ENCODE measurements at regions not wholly inside any gene's neighbourhood (a gene's known extent, or its start where the extent isn't known, plus 50 kb on each side); places are given as distances from the start of the nearest gene placed in this dataset.
"Not testable (repeated sequence)": the region's sequence is repeated elsewhere in the genome, so short reads cannot be mapped to it uniquely, and the experiment has no call there.

- DNase-seq (ENCODE audit: low read depth in 2 of 2) = peak in 1 of 2 donors; percentile 17
Measured at GRCh38 chr5:42949348-42950115, 90.6 kb downstream of the ANXA2R start.

- DNase-seq (ENCODE audit: low read depth in 2 of 2) = no peak
Measured at GRCh38 chr5:42948961-42949347, 91.2 kb downstream of the ANXA2R start.

DNA sequence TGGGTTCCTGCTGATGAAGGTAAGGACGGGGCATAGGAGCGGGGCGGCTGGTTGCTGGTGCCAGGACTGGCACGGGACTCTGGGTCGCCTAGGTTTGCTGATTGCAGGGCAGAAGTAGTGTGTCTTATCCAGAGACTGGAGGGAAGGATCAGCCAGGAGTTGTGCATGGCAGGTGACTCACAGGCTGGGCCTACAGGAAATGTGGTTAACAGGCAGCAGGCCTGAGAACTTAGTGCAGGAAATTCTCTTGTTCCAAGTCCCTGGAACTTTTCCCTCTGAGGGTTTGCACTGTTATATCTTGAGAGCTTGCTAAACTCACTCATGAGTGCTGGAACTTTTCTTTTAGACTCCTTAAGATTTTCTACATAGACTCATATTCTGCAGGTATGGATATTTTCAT, 95.1 kb downstream of the ANXA2R start:
- no peak for DNase-seq (ENCODE audit: low read depth in 2 of 2)

- DNase-seq (ENCODE audit: low read depth in 2 of 2) = no peak
Measured at GRCh38 chr5:42943931-42944631, 96.0 kb downstream of the ANXA2R start.

GRCh38 chr5:42940853-42941252, 99.3 kb downstream of the ANXA2R start:
- no peak for DNase-seq (ENCODE audit: low read depth in 2 of 2)

DNA sequence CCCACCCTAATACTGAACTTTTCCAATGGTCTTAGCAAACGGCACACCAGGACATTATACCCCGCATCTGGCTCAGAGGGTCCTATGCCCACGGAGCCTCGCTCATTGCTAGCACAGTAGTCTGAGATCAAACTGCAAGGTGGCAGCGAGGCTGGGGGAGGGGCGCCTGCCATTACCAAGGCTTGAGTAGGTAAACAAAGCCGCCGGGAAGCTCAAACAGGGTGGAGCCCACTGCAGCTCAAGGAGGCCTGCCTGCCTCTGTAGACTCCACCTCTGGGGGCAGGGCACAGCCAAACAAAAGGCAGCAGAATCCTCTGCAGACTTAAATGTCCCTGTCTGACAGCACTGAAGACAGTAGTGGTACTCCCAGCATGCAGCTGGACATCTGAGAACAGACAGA, 108.1 kb downstream of the ANXA2R start:
- not testable (repeated sequence) for DNase-seq (ENCODE audit: low read depth in 2 of 2)

- DNase-seq (ENCODE audit: low read depth in 2 of 2) = not testable (repeated sequence)
Measured at GRCh38 chr5:42931451-42931850, 108.7 kb downstream of the ANXA2R start.

DNA sequence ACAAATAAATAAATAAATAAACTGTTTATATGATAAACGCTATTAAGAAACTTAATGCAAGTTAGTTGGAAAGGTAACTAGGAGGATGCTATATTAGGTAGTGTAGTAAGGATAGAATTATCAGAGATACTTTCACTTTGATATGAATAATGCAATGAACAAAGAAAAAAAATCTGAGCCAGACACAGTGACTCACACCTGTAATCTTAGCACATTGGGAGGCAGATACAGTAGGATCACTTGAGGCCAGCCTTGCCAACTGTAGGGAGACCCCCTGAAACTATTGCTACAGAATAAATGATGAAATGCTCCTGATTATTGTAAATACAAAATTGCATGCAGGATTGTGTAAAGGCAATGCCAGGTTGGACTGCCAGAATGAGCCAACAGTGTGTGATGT, 109.2 kb downstream of the ANXA2R start:
- DNase-seq (ENCODE audit: low read depth in 2 of 2) = no peak

DNA sequence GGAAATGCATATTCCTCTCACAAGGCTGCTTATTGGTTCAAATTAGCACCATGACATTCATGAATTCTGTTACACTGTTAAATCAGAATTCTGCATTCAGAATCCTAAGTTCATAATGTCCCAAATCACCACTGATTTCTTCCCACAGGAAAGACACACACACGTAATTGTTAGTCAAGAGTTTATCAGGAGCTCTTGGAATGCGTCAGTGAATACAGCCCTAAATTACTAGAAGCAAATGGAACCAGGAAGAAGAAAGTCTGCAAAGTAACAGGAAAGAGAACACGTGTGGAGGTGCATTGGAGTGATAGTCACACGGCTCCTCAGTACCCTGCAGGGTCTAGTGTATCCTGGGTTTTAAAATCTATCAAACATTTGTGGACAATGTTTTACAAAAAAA, 110.2 kb downstream of the ANXA2R start:
- DNase-seq (ENCODE audit: low read depth in 2 of 2) = no peak

- no peak for DNase-seq (ENCODE audit: low read depth in 2 of 2)
Measured at GRCh38 chr5:42927730-42928129, 112.4 kb downstream of the ANXA2R start.

- no peak for DNase-seq (ENCODE audit: low read depth in 2 of 2)
Measured at GRCh38 chr5:42924686-42925085, 113.0 kb upstream of the SELENOP start.

DNA sequence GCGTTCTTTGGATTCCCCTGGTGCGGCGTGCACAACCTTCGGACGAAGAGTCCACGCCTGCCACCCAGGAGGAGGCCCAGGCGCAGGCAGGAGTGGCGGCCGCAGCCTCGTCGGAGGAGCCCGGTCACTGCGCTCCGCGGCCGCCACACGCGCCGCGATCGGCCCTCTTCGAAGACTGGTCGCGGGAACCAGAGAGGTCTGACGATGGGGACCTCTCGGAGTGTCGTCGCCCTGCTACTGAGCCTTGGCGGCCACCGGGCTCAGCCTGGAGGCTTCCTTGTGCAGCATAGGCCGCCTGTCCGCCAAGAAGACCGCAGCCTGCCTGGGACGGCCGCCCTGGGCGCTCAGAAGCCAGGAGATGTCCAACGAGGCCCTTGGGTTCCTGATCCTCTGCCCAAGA, 112.5 kb upstream of the SELENOP start:
- DNase-seq (ENCODE audit: low read depth in 2 of 2) = no peak

- no peak for DNase-seq (ENCODE audit: low read depth in 2 of 2)
Measured at GRCh38 chr5:42923710-42924109, 112.0 kb upstream of the SELENOP start.

DNA sequence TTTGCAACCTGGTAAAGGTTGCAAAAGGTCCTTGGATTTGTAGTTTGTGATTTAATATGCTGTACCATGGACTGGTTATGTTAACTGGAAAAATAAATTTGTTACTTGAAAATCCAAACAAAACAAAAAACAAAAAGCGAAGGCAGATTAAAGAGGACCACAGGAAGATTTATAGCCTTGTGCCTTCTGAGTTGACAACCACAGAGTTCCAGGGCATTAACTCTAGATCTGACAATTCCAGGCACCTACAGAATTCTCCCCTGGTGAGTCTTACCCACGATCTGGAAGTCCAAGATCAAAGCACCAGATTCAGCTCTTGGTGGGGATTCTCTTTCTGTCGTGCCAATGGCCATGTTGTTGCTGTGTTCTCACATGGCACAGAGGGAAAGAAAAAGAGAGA, 107.9 kb upstream of the SELENOP start:
- no peak for DNase-seq (ENCODE audit: low read depth in 2 of 2)

- DNase-seq (ENCODE audit: low read depth in 2 of 2) = no peak
Measured at GRCh38 chr5:42915306-42915866, 103.7 kb upstream of the SELENOP start.

DNA sequence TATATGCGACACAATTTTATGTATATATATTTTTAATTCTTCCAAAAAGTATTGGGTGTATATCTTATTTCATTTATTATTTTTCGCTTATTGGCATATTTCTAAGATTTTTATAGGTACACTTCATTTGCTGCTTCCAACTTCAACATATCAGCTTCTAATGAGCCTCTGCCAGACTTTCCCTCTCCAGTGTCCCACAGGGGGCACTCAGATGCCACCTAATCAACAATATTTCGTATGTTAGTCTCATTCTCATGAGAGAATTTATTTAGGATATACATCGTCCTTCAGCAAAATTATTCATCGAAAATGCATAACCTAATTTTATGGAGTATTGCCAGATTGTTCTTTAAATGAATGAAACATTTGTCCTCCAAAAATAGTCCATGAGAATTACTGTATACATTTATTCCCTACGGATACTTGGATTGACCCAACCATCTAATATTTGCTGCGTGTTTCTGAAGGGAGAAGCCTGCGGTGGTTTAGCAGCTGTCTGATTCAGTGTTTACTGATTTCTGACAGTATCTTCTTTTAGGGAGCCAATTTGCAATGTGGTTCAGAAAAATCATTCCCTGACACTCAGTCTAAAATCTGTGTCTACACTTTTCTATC, 100.6 kb upstream of the SELENOP start:
- peak; percentile 15 to 53 for DNase-seq (ENCODE audit: low read depth in 2 of 2)

DNA sequence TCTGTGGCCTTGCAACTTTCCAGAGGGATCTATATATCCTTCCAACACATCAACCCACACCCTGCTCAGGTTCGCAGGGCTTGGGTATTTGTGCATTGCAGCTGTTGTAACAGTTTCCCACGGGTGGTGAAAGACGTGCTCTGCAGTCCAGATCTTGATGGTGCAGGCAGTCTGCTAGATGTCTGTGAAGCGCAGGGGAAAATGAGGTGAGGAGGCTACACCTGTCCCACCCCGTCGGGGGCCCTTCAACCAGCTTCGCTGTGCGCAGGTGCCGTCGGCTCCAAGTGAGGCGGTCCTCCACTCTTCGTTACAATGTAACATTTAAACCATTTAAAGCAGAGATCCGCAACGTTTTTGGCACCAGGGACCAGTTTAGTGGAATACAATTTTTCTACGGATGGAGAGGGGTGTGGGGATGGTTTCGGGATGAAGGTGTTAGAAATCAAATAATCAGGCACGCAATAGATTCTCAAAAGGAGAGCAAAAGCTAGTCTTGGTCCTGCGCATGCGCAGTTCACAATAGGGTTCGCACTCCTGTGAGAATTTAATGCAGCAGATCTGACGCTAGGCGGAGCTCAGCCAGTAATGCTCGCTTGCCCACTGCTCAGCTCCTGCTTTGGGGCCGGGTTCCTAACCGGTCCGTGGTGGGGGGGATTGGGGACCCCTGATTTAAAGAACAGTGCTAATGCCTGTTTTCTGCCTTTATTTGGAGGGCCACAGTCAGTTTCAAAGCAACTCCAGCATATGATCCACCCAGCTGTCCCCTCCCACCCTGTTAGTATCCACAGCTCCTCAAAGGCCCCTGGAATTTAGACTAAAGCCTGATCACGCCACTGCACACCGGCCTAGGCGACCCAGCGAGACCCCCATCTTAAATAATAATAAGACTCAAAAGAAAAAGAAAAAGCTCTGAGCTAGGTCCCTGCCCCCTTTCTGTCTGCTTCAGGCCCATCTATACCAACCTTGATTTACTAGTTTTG, 97.1 kb upstream of the SELENOP start:
- DNase-seq (ENCODE audit: low read depth in 2 of 2) = peak; percentile 83 to 85

DNA sequence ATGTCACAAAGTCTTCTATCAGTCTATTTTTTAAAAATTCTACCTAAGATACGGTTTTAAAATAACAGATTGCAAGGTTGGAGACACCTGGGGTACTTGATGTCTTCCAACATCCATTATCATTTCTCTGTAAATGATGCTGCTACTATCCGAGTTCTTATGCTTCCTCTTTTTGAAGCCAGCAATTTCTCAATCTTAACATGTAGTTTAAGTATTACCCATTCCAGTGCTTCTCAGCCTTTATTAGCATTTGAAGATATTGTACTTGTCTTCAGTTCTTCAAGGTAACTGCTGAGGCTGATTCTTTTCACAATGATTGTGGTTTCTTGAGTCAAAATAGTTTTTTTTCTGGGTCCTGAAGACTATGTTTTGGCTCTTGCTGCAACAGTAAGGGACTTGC, 96.4 kb upstream of the SELENOP start:
- no peak for DNase-seq (ENCODE audit: low read depth in 2 of 2)

GRCh38 chr5:42905827-42906226, 94.1 kb upstream of the SELENOP start:
- no peak for DNase-seq (ENCODE audit: low read depth in 2 of 2)

GRCh38 chr5:42900734-42901133, 89.0 kb upstream of the SELENOP start:
- no peak for DNase-seq (ENCODE audit: low read depth in 2 of 2)

DNA sequence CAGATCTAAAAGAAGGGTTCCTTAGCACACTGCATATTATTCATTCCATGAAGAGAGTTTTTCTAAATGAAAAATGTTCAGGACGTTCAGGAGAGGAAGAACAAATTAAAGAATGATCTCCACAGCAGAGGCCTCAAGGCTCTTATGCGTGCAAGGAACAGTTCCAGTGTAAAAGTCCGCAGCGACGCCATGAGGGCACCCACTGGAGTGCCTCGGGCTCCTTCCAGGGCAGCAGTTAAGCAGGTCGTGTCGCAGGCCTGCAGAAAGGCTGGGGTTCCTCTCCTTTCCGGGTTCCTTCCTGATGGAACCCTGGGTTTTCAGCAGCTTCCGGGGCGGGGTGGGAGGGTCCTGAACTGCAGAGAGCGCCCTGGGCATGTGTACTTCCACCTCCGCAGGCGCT, 87.1 kb upstream of the SELENOP start:
- no peak for DNase-seq (ENCODE audit: low read depth in 2 of 2)

All from stimulated activated CD4-positive, alpha-beta T cell treated with anti-CD3 and anti-CD28 coated beads, Interleukin-1b, Interleukin-23, amount 100 ng/mL, for 4 hours (primary cell).